ENCODE measurements at regions not wholly inside any gene's neighbourhood (a gene's known extent, or its start where the extent isn't known, plus 50 kb on each side); places are given as distances from the start of the nearest gene placed in this dataset.

DNA sequence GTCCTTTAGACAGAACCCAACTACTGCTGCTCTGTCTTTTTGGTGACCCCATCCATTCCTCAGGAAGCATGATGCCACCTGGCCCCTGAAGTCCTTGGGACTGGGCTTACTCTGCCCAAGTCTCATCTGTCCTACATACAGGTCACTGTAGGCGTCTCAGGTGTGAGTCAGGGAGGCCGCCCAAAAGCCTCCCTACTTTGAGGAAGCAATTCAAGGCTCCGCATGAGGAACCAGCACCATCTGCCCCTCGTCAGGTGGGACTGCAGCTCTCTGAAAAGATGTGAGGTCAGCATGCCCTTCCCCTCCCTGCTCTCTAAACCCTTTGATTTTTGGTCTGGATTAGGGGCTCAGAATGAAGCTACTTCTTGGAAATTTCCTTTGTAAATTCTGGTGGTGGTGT, 354.8 kb downstream of the CXCL12 start:
- H3K4me1 ChIP-seq: peaks cover 0 to 4% (median 0%) of the 10 kb centered on the region in 6 donors
- H3K36me3 ChIP-seq: no peaks in the 10 kb centered on the region
- no peak overlapping the region for H3K4me3 ChIP-seq
- DNase-seq: no peak
- 38 to 55% (median 41%) methylated on average over 4 of the region's 4 CpGs for WGBS, 5 donors
- no peak for TF ChIP-seq POLR2A (IDR thresholded peaks at IDR 0.05)
- no peak for TF ChIP-seq POLR2AphosphoS5 (IDR thresholded peaks at IDR 0.05)
- TF ChIP-seq, protein P1, sequence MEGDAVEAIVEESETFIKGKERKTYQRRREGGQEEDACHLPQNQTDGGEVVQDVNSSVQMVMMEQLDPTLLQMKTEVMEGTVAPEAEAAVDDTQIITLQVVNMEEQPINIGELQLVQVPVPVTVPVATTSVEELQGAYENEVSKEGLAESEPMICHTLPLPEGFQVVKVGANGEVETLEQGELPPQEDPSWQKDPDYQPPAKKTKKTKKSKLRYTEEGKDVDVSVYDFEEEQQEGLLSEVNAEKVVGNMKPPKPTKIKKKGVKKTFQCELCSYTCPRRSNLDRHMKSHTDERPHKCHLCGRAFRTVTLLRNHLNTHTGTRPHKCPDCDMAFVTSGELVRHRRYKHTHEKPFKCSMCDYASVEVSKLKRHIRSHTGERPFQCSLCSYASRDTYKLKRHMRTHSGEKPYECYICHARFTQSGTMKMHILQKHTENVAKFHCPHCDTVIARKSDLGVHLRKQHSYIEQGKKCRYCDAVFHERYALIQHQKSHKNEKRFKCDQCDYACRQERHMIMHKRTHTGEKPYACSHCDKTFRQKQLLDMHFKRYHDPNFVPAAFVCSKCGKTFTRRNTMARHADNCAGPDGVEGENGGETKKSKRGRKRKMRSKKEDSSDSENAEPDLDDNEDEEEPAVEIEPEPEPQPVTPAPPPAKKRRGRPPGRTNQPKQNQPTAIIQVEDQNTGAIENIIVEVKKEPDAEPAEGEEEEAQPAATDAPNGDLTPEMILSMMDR (IDR thresholded peaks at IDR 0.05 in 8 of 11, conservative IDR thresholded peaks at IDR 0.05 in 3 of 11): no peak
- no peaks in the 10 kb centered on the region for H3K9me3 ChIP-seq
- no peaks in the 10 kb centered on the region for H3K27me3 ChIP-seq (replicated peaks in 1 of 7)
- intact Hi-C loops (cut with DNase I; ENCODE audit: low total_unique reads): no loop called here
- peak overlapping the region in 1 of 8 donors; percentile 23 for H3K27ac ChIP-seq

DNA sequence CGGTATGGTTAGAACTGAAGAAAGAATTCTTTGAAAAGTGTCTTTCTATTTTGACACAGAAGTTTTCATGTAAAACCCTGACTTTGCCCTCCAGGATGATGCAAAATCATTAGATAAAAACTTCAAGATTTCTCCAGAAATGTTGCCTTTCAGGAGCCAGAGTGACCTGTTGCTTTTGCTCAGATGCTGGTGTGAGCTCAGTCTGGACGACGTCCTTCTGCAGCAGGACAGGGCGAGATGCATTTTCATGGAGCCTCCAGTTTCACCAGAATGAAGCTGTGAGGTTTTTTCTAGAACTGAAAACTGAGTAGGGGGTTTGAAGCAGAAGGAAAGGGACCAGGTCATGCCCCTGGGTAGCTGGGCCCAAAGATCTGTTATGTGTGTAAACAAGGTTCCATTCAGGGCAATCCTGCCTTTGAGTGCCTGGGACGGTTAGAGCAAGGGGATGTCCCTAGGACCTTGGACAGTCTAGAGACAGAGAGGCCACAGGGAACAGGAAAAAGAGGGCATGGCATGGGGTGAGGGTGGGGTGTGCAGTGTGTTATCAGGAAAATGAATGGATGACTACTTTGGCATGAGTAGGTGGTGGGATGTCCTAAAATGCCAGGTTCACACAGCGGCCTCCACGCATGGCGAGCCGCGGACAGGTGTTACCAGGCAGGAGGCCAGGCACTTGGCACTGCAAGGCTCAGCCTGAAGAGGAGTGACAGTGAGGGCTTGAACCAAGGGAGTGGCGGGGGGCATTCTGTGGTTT, 356.3 kb downstream of the CXCL12 start:
- H3K4me1 ChIP-seq: peaks cover 0 to 4% (median 0%) of the 10 kb centered on the region in 6 donors
- TF ChIP-seq POLR2A (IDR thresholded peaks at IDR 0.05) (no peak), POLR2AphosphoS5 (IDR thresholded peaks at IDR 0.05) (no peak)
- TF ChIP-seq, protein P1 (IDR thresholded peaks at IDR 0.05 in 8 of 11, conservative IDR thresholded peaks at IDR 0.05 in 3 of 11): no peak
- no peak for DNase-seq
- WGBS, 5 donors: 85 to 93% (median 88%) methylated on average over 10 to 11 of the region's 11 CpGs
- no peaks in the 10 kb centered on the region for H3K36me3 ChIP-seq
- no peaks in the 10 kb centered on the region for H3K27me3 ChIP-seq (replicated peaks in 1 of 7)
- no peak overlapping the region for H3K27ac ChIP-seq
- intact Hi-C loops (cut with DNase I; ENCODE audit: low total_unique reads): no loop called here
- no peak overlapping the region for H3K4me3 ChIP-seq
- peaks cover 0 to 9% (median 0%) of the 10 kb centered on the region in 8 donors for H3K9me3 ChIP-seq

DNA sequence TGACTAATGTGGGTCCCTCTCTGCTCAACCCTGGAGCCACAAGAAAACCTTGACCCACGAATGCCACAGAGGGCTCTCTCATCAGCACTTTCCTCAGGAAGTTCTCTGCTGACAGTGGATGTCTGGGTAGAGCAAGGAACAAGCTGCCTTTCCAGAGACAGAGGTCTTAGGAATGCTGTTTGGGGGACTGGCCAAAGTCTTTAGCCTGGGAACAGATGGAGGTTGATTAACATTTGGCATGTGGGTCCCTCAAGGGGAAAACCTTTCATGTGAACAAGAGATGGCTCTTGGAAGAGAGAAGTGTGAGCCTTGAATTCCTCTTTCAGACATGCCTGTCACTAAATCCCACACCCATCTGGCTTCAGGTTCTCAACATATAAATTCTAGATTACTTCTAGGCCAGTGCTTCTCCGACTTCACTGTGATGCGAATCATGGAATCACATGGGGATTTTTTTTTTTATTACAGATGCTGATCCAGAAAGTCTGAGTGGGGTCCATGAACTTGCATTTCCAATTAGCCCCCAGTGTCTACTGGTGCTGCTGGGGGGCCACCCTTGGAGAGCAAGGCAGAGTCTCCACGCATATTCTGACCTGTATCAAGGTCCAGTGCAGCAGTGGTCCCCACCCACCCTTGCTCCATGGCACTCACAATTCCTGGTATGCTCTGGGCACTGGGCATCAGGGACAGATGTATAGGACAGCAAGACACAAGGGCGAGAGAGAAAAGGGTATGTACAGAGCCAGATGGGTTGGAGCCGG, 360.4 kb downstream of the CXCL12 start:
- Histone ChIP-seq H3K4me1 (peaks cover 0 to 7% (median 0%) of the 10 kb centered on the region in 6 donors), H3K27me3 (replicated peaks in 1 of 7) (peaks cover 0 to 7% (median 0%) of the 10 kb centered on the region in 7 donors), H3K27ac (no peak overlapping the region), H3K36me3 (no peaks in the 10 kb centered on the region), H3K9me3 (peaks cover 0 to 10% (median 0%) of the 10 kb centered on the region in 8 donors), H3K4me3 (no peak overlapping the region)
- TF ChIP-seq POLR2A (IDR thresholded peaks at IDR 0.05) (no peak), POLR2AphosphoS5 (IDR thresholded peaks at IDR 0.05) (no peak)
- TF ChIP-seq, protein P1 (IDR thresholded peaks at IDR 0.05 in 8 of 11, conservative IDR thresholded peaks at IDR 0.05 in 3 of 11): no peak
- WGBS, 5 donors: 59 to 89% (median 71%) methylated on average over 6 of the region's 6 CpGs
- intact Hi-C loops (cut with DNase I; ENCODE audit: low total_unique reads): no loop called here
- no peak for DNase-seq

DNA sequence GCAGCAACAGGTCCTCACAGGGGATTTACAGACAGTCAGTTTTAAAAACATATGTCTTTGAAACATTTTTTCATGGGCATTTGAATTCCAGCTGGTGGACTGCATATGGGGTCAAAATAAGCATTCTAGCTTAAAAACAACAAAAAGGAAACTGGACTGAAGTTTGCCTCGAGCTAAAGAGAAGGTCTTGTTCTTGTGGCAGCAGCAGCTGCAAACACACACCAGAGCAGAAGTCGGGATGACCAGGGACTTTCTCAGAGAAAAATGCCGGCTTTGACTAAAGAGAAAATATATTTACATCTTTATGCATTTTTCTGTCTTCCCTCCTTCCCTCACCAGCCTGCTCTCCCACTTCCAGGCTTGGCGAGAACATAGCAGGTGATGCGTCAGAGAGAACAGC, 361.4 kb downstream of the CXCL12 start:
- 73 to 85% (median 82%) methylated on average over 5 of the region's 5 CpGs for WGBS, 5 donors
- H3K27ac ChIP-seq: no peak overlapping the region
- H3K27me3 ChIP-seq (replicated peaks in 1 of 7): peaks cover 0 to 7% (median 0%) of the 10 kb centered on the region in 7 donors
- no peak overlapping the region for H3K4me3 ChIP-seq
- TF ChIP-seq POLR2A (IDR thresholded peaks at IDR 0.05) (no peak), POLR2AphosphoS5 (IDR thresholded peaks at IDR 0.05) (no peak)
- TF ChIP-seq, protein P1 (IDR thresholded peaks at IDR 0.05 in 8 of 11, conservative IDR thresholded peaks at IDR 0.05 in 3 of 11): no peak
- intact Hi-C loops (cut with DNase I; ENCODE audit: low total_unique reads): no loop called here
- DNase-seq: no peak
- peaks cover 0 to 10% (median 0%) of the 10 kb centered on the region in 8 donors for H3K9me3 ChIP-seq
- H3K36me3 ChIP-seq: no peaks in the 10 kb centered on the region
- peaks cover 0 to 7% (median 0%) of the 10 kb centered on the region in 6 donors for H3K4me1 ChIP-seq
